OCI-LY3 (cell line): ENCODE measurements at regions not wholly inside any gene's neighbourhood (a gene's known extent, or its start where the extent isn't known, plus 50 kb on each side); places are given as distances from the start of the nearest gene placed in this dataset.

ENCODE experiments used
- H2AFZ ChIP-seq: fragments of 200-600, 300-600 bp; shearing (Covaris generic); 2 replicates; pipeline ENCODE4 v1.6.0; 2014; ENCODE audit warnings: antibody characterized with exemption, low read depth, low read length
- H3K27ac ChIP-seq: fragments of 200-600, 300-600 bp; sonication (generic); 2 replicates; pipeline ENCODE4 v1.5.1; 2014; ENCODE audit warnings: mild to moderate bottlenecking, low read length, moderate library complexity, mixed read lengths
- H3K27me3 ChIP-seq: fragments of 200-600, 300-600 bp; sonication (generic); 2 replicates; pipeline ENCODE4 v1.6.1; 2014; ENCODE audit warnings: low read depth, low read length, mixed read lengths
- H3K36me3 ChIP-seq: fragments of 200-600, 300-600 bp; sonication (generic); replicated peaks from 2 replicates; pipeline ENCODE3; 2014; ENCODE audit warnings: low read depth, low read length, mixed read lengths
- H3K4me1 ChIP-seq: fragments of 300-600, 200-600 bp; sonication (generic); 2 replicates; pipeline ENCODE4 v1.6.1; 2014; ENCODE audit warnings: low read length, mixed read lengths
- H3K4me2 ChIP-seq: fragments of 200-600, 300-600 bp; sonication (generic); 2 replicates; pipeline ENCODE4 v1.6.1; 2014; ENCODE audit warnings: low read length, mixed read lengths
- H3K4me3 ChIP-seq: fragments of 300-600, 200-600 bp; sonication (generic); 2 replicates; pipeline ENCODE4 v1.5.1; 2014; ENCODE audit warnings: antibody characterized with exemption, mild to moderate bottlenecking, low read length, moderate library complexity
- H3K79me2 ChIP-seq: fragments of 300-600, 200-600 bp; shearing (Covaris generic); 2 replicates; pipeline ENCODE4 v1.6.1; 2014; ENCODE audit warnings: mild to moderate bottlenecking, low read length, mixed read lengths
- H3K9ac ChIP-seq: fragments of 300-600, 200-600 bp; shearing (Covaris generic); 2 replicates; pipeline ENCODE4 v1.6.0; 2014; ENCODE audit warnings: mild to moderate bottlenecking, low read length, moderate library complexity
- H3K9me3 ChIP-seq: fragments of 200-600, 300-600 bp; shearing (Covaris generic); 2 replicates; pipeline ENCODE4 v1.6.1; 2014; ENCODE audit warnings: low read length, mixed read lengths; ENCODE audit not compliant: insufficient read depth
- H4K20me1 ChIP-seq: fragments of 200-600, 300-600 bp; sonication (generic); 2 replicates; pipeline ENCODE4 v1.6.1; 2016; ENCODE audit warnings: low read length, mixed read lengths; ENCODE audit not compliant: insufficient read depth
- CTCF ChIP-seq: fragments of 200-600, 300-600 bp; sonication (generic); IDR thresholded peaks from 2 replicates; pipeline ENCODE4 v1.5.1; 2014; ENCODE audit warnings: antibody characterized with exemption, low read length, low read depth
- EZH2phosphoT487 ChIP-seq: fragments of 200-600 bp; shearing (Covaris generic); IDR thresholded peaks from 2 replicates; pipeline ENCODE4 v1.6.1; 2018; ENCODE audit warnings: antibody characterized with exemption, mixed run types, low read depth

GRCh38 chr6:30006170-30007131 is 54.6 kb upstream of the POLR1H start:
- Histone ChIP-seq H3K36me3 (no peaks in the 10 kb centered on the region), H4K20me1 (no peaks in the 10 kb centered on the region), H3K27me3 (no peaks in the 10 kb centered on the region), H3K79me2 (no peaks in the 10 kb centered on the region), H3K9ac (peak overlapping the region; percentile 68), H3K4me1 (peaks cover 5% of the 10 kb centered on the region; the same call in 1 of the 2 replicates), H3K9me3 (no peaks in the 10 kb centered on the region), H3K4me2 (peak overlapping the region; percentile 91), H3K4me3 (peak overlapping the region; percentile 83), H2AFZ (peak overlapping the region; percentile 67), H3K27ac (no peak overlapping the region)
- TF ChIP-seq CTCF (no peak), EZH2phosphoT487 (no peak)

GRCh38 chr6:30007132-30007764 is 53.8 kb upstream of the POLR1H start:
- TF ChIP-seq EZH2phosphoT487 (no peak), CTCF (no peak)
- Histone ChIP-seq H2AFZ (no peak overlapping the region), H3K27me3 (no peaks in the 10 kb centered on the region), H3K79me2 (no peaks in the 10 kb centered on the region), H3K4me2 (no peak overlapping the region), H3K27ac (no peak overlapping the region), H3K36me3 (no peaks in the 10 kb centered on the region), H4K20me1 (no peaks in the 10 kb centered on the region), H3K9ac (no peak overlapping the region), H3K9me3 (no peaks in the 10 kb centered on the region), H3K4me3 (no peak overlapping the region), H3K4me1 (peaks cover 5% of the 10 kb centered on the region; the same call in 1 of the 2 replicates)

GRCh38 chr6:30009113-30009512 is 52.0 kb upstream of the POLR1H start:
- no peaks in the 10 kb centered on the region for H3K79me2 ChIP-seq
- no peak overlapping the region for H2AFZ ChIP-seq
- H3K27me3 ChIP-seq: no peaks in the 10 kb centered on the region
- no peak overlapping the region for H3K4me2 ChIP-seq
- no peak overlapping the region for H3K4me3 ChIP-seq
- H3K4me1 ChIP-seq: peaks cover 5% of the 10 kb centered on the region; the same call in 1 of the 2 replicates
- no peaks in the 10 kb centered on the region for H3K36me3 ChIP-seq
- H3K9me3 ChIP-seq: no peaks in the 10 kb centered on the region
- TF ChIP-seq EZH2phosphoT487 (no peak), CTCF (no peak)
- H3K27ac ChIP-seq: no peak overlapping the region
- no peak overlapping the region for H3K9ac ChIP-seq
- H4K20me1 ChIP-seq: no peaks in the 10 kb centered on the region
